ENCODE measurements at regions not wholly inside any gene's neighbourhood (a gene's known extent, or its start where the extent isn't known, plus 50 kb on each side); places are given as distances from the start of the nearest gene placed in this dataset.

- TF ChIP-seq, protein P1, sequence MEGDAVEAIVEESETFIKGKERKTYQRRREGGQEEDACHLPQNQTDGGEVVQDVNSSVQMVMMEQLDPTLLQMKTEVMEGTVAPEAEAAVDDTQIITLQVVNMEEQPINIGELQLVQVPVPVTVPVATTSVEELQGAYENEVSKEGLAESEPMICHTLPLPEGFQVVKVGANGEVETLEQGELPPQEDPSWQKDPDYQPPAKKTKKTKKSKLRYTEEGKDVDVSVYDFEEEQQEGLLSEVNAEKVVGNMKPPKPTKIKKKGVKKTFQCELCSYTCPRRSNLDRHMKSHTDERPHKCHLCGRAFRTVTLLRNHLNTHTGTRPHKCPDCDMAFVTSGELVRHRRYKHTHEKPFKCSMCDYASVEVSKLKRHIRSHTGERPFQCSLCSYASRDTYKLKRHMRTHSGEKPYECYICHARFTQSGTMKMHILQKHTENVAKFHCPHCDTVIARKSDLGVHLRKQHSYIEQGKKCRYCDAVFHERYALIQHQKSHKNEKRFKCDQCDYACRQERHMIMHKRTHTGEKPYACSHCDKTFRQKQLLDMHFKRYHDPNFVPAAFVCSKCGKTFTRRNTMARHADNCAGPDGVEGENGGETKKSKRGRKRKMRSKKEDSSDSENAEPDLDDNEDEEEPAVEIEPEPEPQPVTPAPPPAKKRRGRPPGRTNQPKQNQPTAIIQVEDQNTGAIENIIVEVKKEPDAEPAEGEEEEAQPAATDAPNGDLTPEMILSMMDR (IDR thresholded peaks at IDR 0.05 in 8 of 11, conservative IDR thresholded peaks at IDR 0.05 in 3 of 11) = no peak
- TF ChIP-seq POLR2A (IDR thresholded peaks at IDR 0.05) = no peak
Observed at GRCh38 chr22:49595465-49596078, 232.1 kb downstream of the BRD1 start.

Data from spleen (tissue), 7 donors.